Activated CD8-positive, alpha-beta T cell treated with anti-CD3 and anti-CD28 coated beads for 36 hours (primary cell): ENCODE measurements at regions not wholly inside any gene's neighbourhood (a gene's known extent, or its start where the extent isn't known, plus 50 kb on each side); places are given as distances from the start of the nearest gene placed in this dataset.
"Not testable (repeated sequence)": the region's sequence is repeated elsewhere in the genome, so short reads cannot be mapped to it uniquely, and the experiment has no call there.

Experiments used
- ATAC-seq: fragments of 200-7000 bp; cut with Tn5 transposase; one replicate; pipeline ENCODE4 v1.10.0; 2021; ENCODE audit warnings: mild to moderate bottlenecking, moderate library complexity
- CTCF ChIA-PET: fragments of 350-600 bp; sonication (Branson Sonifier 250); formaldehyde crosslinking; loops from one replicate; lab custom pipeline; 2021; ENCODE audit warnings: antibody characterized with exemption; lab: Charles Lee
- POLR2A ChIA-PET: fragments of 350-600 bp; sonication (Branson Sonifier 250); formaldehyde crosslinking; loops from one replicate; lab custom pipeline; 2021; ENCODE audit warnings: antibody characterized with exemption; lab: Charles Lee
- DNase-seq: peaks from one replicate; pipeline ENCODE4 v3.0.0-alpha.2; 2020
- H3K27ac Mint-ChIP-seq: one replicate; pipeline ENCODE4 v1.8.0; 2021; ENCODE audit warnings: mild to moderate bottlenecking, mixed read lengths
- H3K27me3 Mint-ChIP-seq: one replicate; pipeline ENCODE4 v1.8.0; 2021; ENCODE audit warnings: mixed read lengths
- H3K36me3 Mint-ChIP-seq: one replicate; pipeline ENCODE4 v1.8.0; 2021; ENCODE audit warnings: low read depth, mixed read lengths
- H3K4me1 Mint-ChIP-seq: one replicate; pipeline ENCODE4 v1.8.0; 2021; ENCODE audit warnings: low read depth, mixed read lengths
- H3K4me3 Mint-ChIP-seq: one replicate; pipeline ENCODE4 v1.8.0; 2021; ENCODE audit warnings: mild to moderate bottlenecking, moderate library complexity, mixed read lengths
- H3K9me3 Mint-ChIP-seq: one replicate; pipeline ENCODE4 v1.8.0; 2021; ENCODE audit warnings: mixed read lengths
- intact Hi-C: fragments of 100-400 bp; cut with micrococcal nuclease; formaldehyde crosslinking; loops from one replicate; pipeline ENCODE4 v1.10.0; 2022
- TF ChIP-seq, protein P1 (sequence below): fragments of 200-600 bp; IDR thresholded peaks from one replicate; pipeline ENCODE4 v1.8.0; 2022; ENCODE audit warnings: antibody characterized with exemption, mild to moderate bottlenecking

DNA sequence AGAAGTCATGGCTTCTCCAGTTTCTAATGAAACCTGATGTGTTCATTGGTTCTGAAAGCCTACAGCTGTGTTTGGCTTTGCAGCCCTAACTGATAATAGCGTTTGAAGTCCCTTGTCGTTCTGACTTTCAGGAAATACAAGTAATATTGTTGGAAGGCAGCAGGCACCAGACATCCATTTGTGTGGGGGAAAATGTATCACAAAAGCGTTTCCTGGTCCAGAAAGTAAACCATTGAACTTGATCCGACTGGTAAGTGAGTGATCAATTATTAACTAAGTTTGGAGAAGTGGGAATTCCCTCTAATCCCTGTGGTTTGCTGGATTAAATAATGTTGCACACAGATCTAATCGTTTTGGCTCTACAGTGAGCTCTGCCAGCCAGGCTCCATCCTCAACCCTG, 77.3 kb upstream of the LTA4H start:
- Mint-ChIP-seq H3K4me3 (no peak overlapping the region), H3K27me3 (no peaks in the 10 kb centered on the region), H3K27ac (no peak overlapping the region), H3K9me3 (no peaks in the 10 kb centered on the region), H3K36me3 (no peaks in the 10 kb centered on the region), H3K4me1 (peaks cover 11% of the 10 kb centered on the region)
- CTCF ChIA-PET: no interaction called here
- POLR2A ChIA-PET: no interaction called here
- TF ChIP-seq, protein P1, sequence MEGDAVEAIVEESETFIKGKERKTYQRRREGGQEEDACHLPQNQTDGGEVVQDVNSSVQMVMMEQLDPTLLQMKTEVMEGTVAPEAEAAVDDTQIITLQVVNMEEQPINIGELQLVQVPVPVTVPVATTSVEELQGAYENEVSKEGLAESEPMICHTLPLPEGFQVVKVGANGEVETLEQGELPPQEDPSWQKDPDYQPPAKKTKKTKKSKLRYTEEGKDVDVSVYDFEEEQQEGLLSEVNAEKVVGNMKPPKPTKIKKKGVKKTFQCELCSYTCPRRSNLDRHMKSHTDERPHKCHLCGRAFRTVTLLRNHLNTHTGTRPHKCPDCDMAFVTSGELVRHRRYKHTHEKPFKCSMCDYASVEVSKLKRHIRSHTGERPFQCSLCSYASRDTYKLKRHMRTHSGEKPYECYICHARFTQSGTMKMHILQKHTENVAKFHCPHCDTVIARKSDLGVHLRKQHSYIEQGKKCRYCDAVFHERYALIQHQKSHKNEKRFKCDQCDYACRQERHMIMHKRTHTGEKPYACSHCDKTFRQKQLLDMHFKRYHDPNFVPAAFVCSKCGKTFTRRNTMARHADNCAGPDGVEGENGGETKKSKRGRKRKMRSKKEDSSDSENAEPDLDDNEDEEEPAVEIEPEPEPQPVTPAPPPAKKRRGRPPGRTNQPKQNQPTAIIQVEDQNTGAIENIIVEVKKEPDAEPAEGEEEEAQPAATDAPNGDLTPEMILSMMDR: no peak
- no peak for DNase-seq
- intact Hi-C loops: no loop called here
- no peak for ATAC-seq

DNA sequence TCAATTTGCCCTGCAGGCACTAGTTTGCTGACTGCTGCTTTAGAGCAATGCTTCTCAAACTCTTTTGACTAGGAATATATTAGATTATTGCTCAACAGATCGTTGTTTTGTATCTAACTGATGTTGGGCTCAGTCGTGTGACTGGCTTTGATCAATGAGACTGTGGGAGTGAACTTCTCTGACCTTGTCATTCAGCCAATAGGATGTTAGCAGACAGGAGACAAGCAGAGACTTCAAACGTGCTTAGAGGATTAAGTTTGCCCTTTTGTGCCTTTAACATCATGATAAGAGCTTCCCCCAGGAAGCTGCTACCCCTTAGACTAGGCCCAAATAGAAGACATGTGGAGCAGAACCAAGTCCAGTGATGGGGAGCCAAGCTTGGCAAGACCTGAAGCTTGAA, 76.7 kb upstream of the ELK3 start:
- H3K4me3 Mint-ChIP-seq: no peak overlapping the region
- ChIA-PET CTCF (interaction anchor here (1.4 to 2.2 kb wide), 3 partner anchors 15 to 97 kb away, joined by 4 to 7 read pairs (median 5); no protein-coding TSS in a partner anchor), POLR2A (interaction anchor here (1.6 kb wide), 1 partner anchor 12 kb away, joined by 3 read pairs; no protein-coding TSS in a partner anchor)
- peaks cover 16% of the 10 kb centered on the region for H3K4me1 Mint-ChIP-seq
- TF ChIP-seq, protein P1: no peak
- no peak overlapping the region for H3K27ac Mint-ChIP-seq
- H3K9me3 Mint-ChIP-seq: no peaks in the 10 kb centered on the region
- DNase-seq (no peak), ATAC-seq (no peak)
- H3K27me3 Mint-ChIP-seq: no peaks in the 10 kb centered on the region
- no peaks in the 10 kb centered on the region for H3K36me3 Mint-ChIP-seq
- intact Hi-C loops: no loop called here

GRCh38 chr12:96120359-96121100, 73.6 kb upstream of the ELK3 start:
- CTCF ChIA-PET: interaction anchor here (0.9 to 1.3 kb wide), 3 partner anchors 20 to 95 kb away, joined by 3 to 7 read pairs (median 3); no protein-coding TSS in a partner anchor
- POLR2A ChIA-PET: no interaction called here
- ATAC-seq: peak; percentile 20

DNA sequence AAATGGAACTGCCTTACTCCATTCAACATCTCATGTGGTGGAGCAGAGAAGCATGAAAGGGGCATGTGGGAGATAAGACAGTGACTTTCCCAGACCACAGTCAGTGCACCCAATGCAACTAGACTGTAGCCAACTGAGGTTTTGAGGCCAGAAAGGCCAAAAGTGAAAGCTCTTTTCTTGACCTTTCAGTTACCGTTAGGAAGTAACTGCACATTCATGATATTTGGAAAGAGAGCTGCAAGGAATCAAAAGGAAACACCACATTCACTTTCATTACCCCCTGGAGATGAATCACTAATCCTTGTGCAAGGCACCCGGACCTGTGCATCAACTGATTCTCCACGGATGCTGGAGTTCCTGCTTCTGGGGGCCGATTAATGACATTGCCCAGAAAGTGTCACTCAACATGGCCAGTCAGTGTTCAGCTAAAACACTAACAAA, 72.9 kb upstream of the ELK3 start:
- Mint-ChIP-seq H3K27ac (no peak overlapping the region), H3K4me3 (no peak overlapping the region), H3K9me3 (no peaks in the 10 kb centered on the region), H3K4me1 (peaks cover 16% of the 10 kb centered on the region), H3K27me3 (no peaks in the 10 kb centered on the region), H3K36me3 (no peaks in the 10 kb centered on the region)
- peak; percentile 22 for DNase-seq
- CTCF ChIA-PET: interaction anchor here (0.9 to 1.3 kb wide), 3 partner anchors 20 to 94 kb away, joined by 3 to 7 read pairs (median 3); no protein-coding TSS in a partner anchor
- TF ChIP-seq, protein P1: no peak
- POLR2A ChIA-PET: no interaction called here
- intact Hi-C loops: no loop called here
- ATAC-seq: peak; percentile 64

More at GRCh38 chr12:96120359-96121100, 73.6 kb upstream of the ELK3 start:
- Mint-ChIP-seq H3K4me1 (peaks cover 16% of the 10 kb centered on the region), H3K27me3 (no peaks in the 10 kb centered on the region), H3K4me3 (no peak overlapping the region), H3K27ac (no peak overlapping the region), H3K9me3 (no peaks in the 10 kb centered on the region), H3K36me3 (no peaks in the 10 kb centered on the region)
- intact Hi-C loops: no loop called here
- no peak for DNase-seq
- TF ChIP-seq, protein P1: no peak

GRCh38 chr12:96128292-96128691, 65.9 kb upstream of the ELK3 start:
- H3K27me3 Mint-ChIP-seq, H3K4me1 Mint-ChIP-seq, H3K4me3 Mint-ChIP-seq, H3K27ac Mint-ChIP-seq, POLR2A ChIA-PET, ATAC-seq, H3K36me3 Mint-ChIP-seq, intact Hi-C loops, DNase-seq, H3K9me3 Mint-ChIP-seq: not testable (repeated sequence)
- CTCF ChIA-PET: interaction anchor here (0.9 to 2.3 kb wide), 3 partner anchors 13 to 88 kb away, joined by 3 to 6 read pairs (median 3); no protein-coding TSS in a partner anchor
